ENCODE measurements at regions not wholly inside any gene's neighbourhood (a gene's known extent, or its start where the extent isn't known, plus 50 kb on each side); places are given as distances from the start of the nearest gene placed in this dataset.

GRCh38 chr1:58264462-58264861 is 282.1 kb downstream of the OMA1 start:
- no peaks in the 10 kb centered on the region for H3K36me3 Mint-ChIP-seq (ENCODE audit: unreplicated experiment)
- no peak overlapping the region for H3K27ac Mint-ChIP-seq (ENCODE audit: unreplicated experiment)
- DNase-seq (ENCODE audit: extremely low spot score, unreplicated experiment), result no peak
- peaks cover 4% of the 10 kb centered on the region for H3K9me3 Mint-ChIP-seq (ENCODE audit: unreplicated experiment)
- TF ChIP-seq CTCF (IDR thresholded peaks at IDR 0.05), result no peak
- H3K4me1 Mint-ChIP-seq (ENCODE audit: unreplicated experiment), result no peaks in the 10 kb centered on the region
- H3K27me3 Mint-ChIP-seq (ENCODE audit: unreplicated experiment), result no peaks in the 10 kb centered on the region
- H3K4me3 Mint-ChIP-seq (ENCODE audit: unreplicated experiment), result no peak overlapping the region

- DNase-seq (ENCODE audit: extremely low spot score, unreplicated experiment), result no peak
- Mint-ChIP-seq H3K9me3 (ENCODE audit: unreplicated experiment) (peaks cover 4% of the 10 kb centered on the region), H3K4me1 (ENCODE audit: unreplicated experiment) (no peaks in the 10 kb centered on the region), H3K36me3 (ENCODE audit: unreplicated experiment) (no peaks in the 10 kb centered on the region), H3K27ac (ENCODE audit: unreplicated experiment) (no peak overlapping the region), H3K27me3 (ENCODE audit: unreplicated experiment) (no peaks in the 10 kb centered on the region), H3K4me3 (ENCODE audit: unreplicated experiment) (no peak overlapping the region)
- TF ChIP-seq CTCF (IDR thresholded peaks at IDR 0.05), result no peak
Measured at GRCh38 chr1:58262702-58263101, 283.8 kb downstream of the OMA1 start.

GRCh38 chr1:58258082-58258481 is 288.4 kb downstream of the OMA1 start:
- Mint-ChIP-seq H3K4me3 (ENCODE audit: unreplicated experiment) (no peak overlapping the region), H3K27me3 (ENCODE audit: unreplicated experiment) (no peaks in the 10 kb centered on the region), H3K36me3 (ENCODE audit: unreplicated experiment) (no peaks in the 10 kb centered on the region), H3K4me1 (ENCODE audit: unreplicated experiment) (no peaks in the 10 kb centered on the region), H3K27ac (ENCODE audit: unreplicated experiment) (no peak overlapping the region), H3K9me3 (ENCODE audit: unreplicated experiment) (peaks cover 6% of the 10 kb centered on the region)
- DNase-seq (ENCODE audit: extremely low spot score, unreplicated experiment), result no peak
- no peak for TF ChIP-seq CTCF (IDR thresholded peaks at IDR 0.05)

GRCh38 chr1:58257003-58257402 is 289.5 kb downstream of the OMA1 start:
- peaks cover 6% of the 10 kb centered on the region for H3K9me3 Mint-ChIP-seq (ENCODE audit: unreplicated experiment)
- no peak for TF ChIP-seq CTCF (IDR thresholded peaks at IDR 0.05)
- H3K27ac Mint-ChIP-seq (ENCODE audit: unreplicated experiment), result no peak overlapping the region
- peaks cover 5% of the 10 kb centered on the region for H3K27me3 Mint-ChIP-seq (ENCODE audit: unreplicated experiment)
- no peak overlapping the region for H3K4me3 Mint-ChIP-seq (ENCODE audit: unreplicated experiment)
- DNase-seq (ENCODE audit: extremely low spot score, unreplicated experiment), result no peak
- no peaks in the 10 kb centered on the region for H3K4me1 Mint-ChIP-seq (ENCODE audit: unreplicated experiment)
- H3K36me3 Mint-ChIP-seq (ENCODE audit: unreplicated experiment), result no peaks in the 10 kb centered on the region

GRCh38 chr1:58256546-58256945 is 290.0 kb downstream of the OMA1 start:
- Mint-ChIP-seq H3K9me3 (ENCODE audit: unreplicated experiment) (peaks cover 6% of the 10 kb centered on the region), H3K4me3 (ENCODE audit: unreplicated experiment) (no peak overlapping the region), H3K27ac (ENCODE audit: unreplicated experiment) (no peak overlapping the region), H3K4me1 (ENCODE audit: unreplicated experiment) (no peaks in the 10 kb centered on the region), H3K27me3 (ENCODE audit: unreplicated experiment) (peaks cover 6% of the 10 kb centered on the region), H3K36me3 (ENCODE audit: unreplicated experiment) (no peaks in the 10 kb centered on the region)
- no peak for DNase-seq (ENCODE audit: extremely low spot score, unreplicated experiment)
- no peak for TF ChIP-seq CTCF (IDR thresholded peaks at IDR 0.05)

Data from osteocyte (in vitro differentiated cells).